Gastrocnemius medialis (tissue), 4 donors: ENCODE measurements at regions not wholly inside any gene's neighbourhood (a gene's known extent, or its start where the extent isn't known, plus 50 kb on each side); places are given as distances from the start of the nearest gene placed in this dataset.

Experiments used
- ATAC-seq, 2 donors: fragments of 150-250 bp; one replicate each; pipeline ENCODE4 v1.9.1; 2016
- DNase-seq, 2 donors: peaks; one replicate each; pipeline ENCODE4 v3.0.0-alpha.2; 2019
- H3K27ac ChIP-seq, 4 donors: fragments of 200-600 bp; sonication (generic); 1 replicate in 1 of 4; 2 replicates in 3 of 4; pipeline ENCODE4 v1.5.1; 2016 to 2018; ENCODE audit warnings: mild to moderate bottlenecking in 2 of 4, moderate library complexity in 1 of 4
- H3K27me3 ChIP-seq, 3 donors: fragments of 200-600 bp; sonication (generic) in 2 of 3; 1 replicate in 1 of 3; 2 replicates in 2 of 3; pipeline versions ENCODE4 v1.5.1 to v1.6.0; 2016 to 2019; ENCODE audit warnings: mild to moderate bottlenecking in 1 of 3, moderate library complexity in 1 of 3
- H3K36me3 ChIP-seq, 2 donors: fragments of 200-600 bp; sonication (generic) in 1 of 2; one replicate each; pipeline ENCODE4 v1.5.1; 2017 to 2018
- H3K4me1 ChIP-seq, 2 donors: fragments of 200-600 bp; sonication (generic) in 1 of 2; one replicate each; pipeline ENCODE4 v1.5.1; 2016 to 2017; ENCODE audit warnings: mild to moderate bottlenecking in 2 of 2
- H3K4me3 ChIP-seq, 4 donors: fragments of 200-600 bp; sonication (generic) in 3 of 4; 1 replicate in 1 of 4; 2 replicates in 3 of 4; pipeline ENCODE4 v1.5.1; 2016 to 2019; ENCODE audit warnings: mild to moderate bottlenecking in 2 of 4
- H3K9me3 ChIP-seq, 3 donors: fragments of 200-600 bp; sonication (generic) in 2 of 3; 1 replicate in 1 of 3; 2 replicates in 2 of 3; pipeline ENCODE4 v1.5.1; 2016 to 2019
- CTCF ChIP-seq, 5 experiments: fragments of 450-650 bp in 3 of 5; fragments of 200-600 bp in 2 of 5; sonication (generic) in 2 of 5; IDR thresholded peaks in 4 of 5; conservative IDR thresholded peaks in 1 of 5; 1 replicate in 4 of 5; 2 replicates in 1 of 5; pipeline ENCODE4 v1.5.1; 2016 to 2019; ENCODE audit warnings: antibody characterized with exemption in 5 of 5, mild to moderate bottlenecking in 3 of 5, moderate library complexity in 3 of 5
- POLR2A ChIP-seq, 2 donors: fragments of 450-650 bp; IDR thresholded peaks; one replicate each; pipeline ENCODE4 v1.6.1; 2017; ENCODE audit warnings: antibody characterized with exemption in 2 of 2, mild to moderate bottlenecking in 2 of 2, moderate library complexity in 2 of 2
- in situ Hi-C, 4 donors: fragments of 200-750 bp; cut with MboI; loops; one replicate each; pipeline versions ENCODE4 v1.15.0 to v1.8.0; 2017; ENCODE audit warnings: low sequenced_read_pairs in 4 of 4
- intact Hi-C: fragments of 100-400 bp; cut with DNase I; formaldehyde crosslinking; loops from one replicate; pipeline ENCODE4 v1.15.1; 2023; ENCODE audit warnings: low total_unique reads

- ATAC-seq = no peak
- Histone ChIP-seq H3K27me3 (no peaks in the 10 kb centered on the region), H3K9me3 (no peaks in the 10 kb centered on the region), H3K27ac (no peak overlapping the region), H3K36me3 (no peaks in the 10 kb centered on the region), H3K4me3 (no peak overlapping the region), H3K4me1 (no peaks in the 10 kb centered on the region)
- in situ Hi-C loops = no loop called here
- DNase-seq = no peak
- intact Hi-C loops = no loop called here
- TF ChIP-seq CTCF (IDR thresholded peaks at IDR 0.05 in 4 of 5, conservative IDR thresholded peaks at IDR 0.05 in 1 of 5) (no peak), POLR2A (IDR thresholded peaks at IDR 0.05) (no peak)
These were observed 800.2 kb upstream of the LRFN5 start for GRCh38 chr14:40806471-40806870.

- Histone ChIP-seq H3K27me3 (no peaks in the 10 kb centered on the region), H3K36me3 (no peaks in the 10 kb centered on the region), H3K4me3 (no peak overlapping the region), H3K4me1 (no peaks in the 10 kb centered on the region), H3K9me3 (no peaks in the 10 kb centered on the region), H3K27ac (no peak overlapping the region)
- ATAC-seq (no peak), DNase-seq (no peak)
- TF ChIP-seq POLR2A (IDR thresholded peaks at IDR 0.05) (no peak), CTCF (IDR thresholded peaks at IDR 0.05 in 4 of 5, conservative IDR thresholded peaks at IDR 0.05 in 1 of 5) (no peak)
- in situ Hi-C loops = no loop called here
- intact Hi-C loops = no loop called here
These were observed 810.5 kb upstream of the LRFN5 start for GRCh38 chr14:40796168-40796567.

GRCh38 chr14:40784860-40785259 lies 821.8 kb upstream of the LRFN5 start:
- in situ Hi-C loops (no loop called here), intact Hi-C loops (no loop called here)
- no peak for ATAC-seq
- DNase-seq = no peak
- H3K36me3 ChIP-seq = no peaks in the 10 kb centered on the region
- H3K4me3 ChIP-seq = no peak overlapping the region
- no peaks in the 10 kb centered on the region for H3K4me1 ChIP-seq
- no peaks in the 10 kb centered on the region for H3K9me3 ChIP-seq
- TF ChIP-seq POLR2A (IDR thresholded peaks at IDR 0.05) (no peak), CTCF (IDR thresholded peaks at IDR 0.05 in 4 of 5, conservative IDR thresholded peaks at IDR 0.05 in 1 of 5) (no peak)
- H3K27ac ChIP-seq = no peak overlapping the region
- H3K27me3 ChIP-seq = no peaks in the 10 kb centered on the region

- intact Hi-C loops (no loop called here), in situ Hi-C loops (no loop called here)
- DNase-seq (no peak), ATAC-seq (no peak)
- TF ChIP-seq CTCF (IDR thresholded peaks at IDR 0.05 in 4 of 5, conservative IDR thresholded peaks at IDR 0.05 in 1 of 5) = no peak
- no peak for TF ChIP-seq POLR2A (IDR thresholded peaks at IDR 0.05)
- H3K27me3 ChIP-seq = no peaks in the 10 kb centered on the region
- no peaks in the 10 kb centered on the region for H3K9me3 ChIP-seq
- H3K4me3 ChIP-seq = no peak overlapping the region
- H3K36me3 ChIP-seq = no peaks in the 10 kb centered on the region
- H3K27ac ChIP-seq = no peak overlapping the region
- H3K4me1 ChIP-seq = no peaks in the 10 kb centered on the region
These were observed 844.0 kb upstream of the LRFN5 start for GRCh38 chr14:40762685-40763084.

- no peaks in the 10 kb centered on the region for H3K4me1 ChIP-seq
- no peak for ATAC-seq
- no peaks in the 10 kb centered on the region for H3K27me3 ChIP-seq
- in situ Hi-C loops (no loop called here), intact Hi-C loops (no loop called here)
- no peak for TF ChIP-seq CTCF (IDR thresholded peaks at IDR 0.05 in 4 of 5, conservative IDR thresholded peaks at IDR 0.05 in 1 of 5)
- no peaks in the 10 kb centered on the region for H3K36me3 ChIP-seq
- DNase-seq = no peak
- no peaks in the 10 kb centered on the region for H3K9me3 ChIP-seq
- H3K4me3 ChIP-seq = no peak overlapping the region
- H3K27ac ChIP-seq = no peak overlapping the region
These were observed 844.5 kb upstream of the LRFN5 start for GRCh38 chr14:40762177-40762576.
